Nephron (organoid): ENCODE measurements at regions not wholly inside any gene's neighbourhood (a gene's known extent, or its start where the extent isn't known, plus 50 kb on each side); places are given as distances from the start of the nearest gene placed in this dataset.

ENCODE experiments used
- H3K27ac Mint-ChIP-seq, 3 experiments: 2 replicates each; pipeline ENCODE4 v1.8.0; 2020; ENCODE audit warnings: mixed read lengths in 3 of 3, mild to moderate bottlenecking in 2 of 3, moderate library complexity in 1 of 3
- H3K27me3 Mint-ChIP-seq: 2 replicates; pipeline ENCODE4 v1.8.0; 2021; ENCODE audit warnings: low read depth, mild to moderate bottlenecking, moderate library complexity, mixed read lengths
- H3K36me3 Mint-ChIP-seq: 2 replicates; pipeline ENCODE4 v1.8.0; 2020; ENCODE audit warnings: low read depth, mixed read lengths
- H3K4me1 Mint-ChIP-seq: 2 replicates; pipeline ENCODE4 v1.8.0; 2020; ENCODE audit warnings: mixed read lengths
- H3K4me3 Mint-ChIP-seq, 3 experiments: 2 replicates each; pipeline ENCODE4 v1.8.0; 2020; ENCODE audit warnings: mild to moderate bottlenecking in 3 of 3, mixed read lengths in 3 of 3, moderate library complexity in 2 of 3
- H3K9me3 Mint-ChIP-seq: 2 replicates; pipeline ENCODE4 v1.8.0; 2020; ENCODE audit warnings: mixed read lengths
- TF ChIP-seq, protein P1 (sequence below), 3 experiments: fragments of 200-600 bp; sonication (generic); IDR thresholded peaks; one replicate each; pipeline ENCODE4 v1.5.0; 2021; ENCODE audit warnings: antibody characterized with exemption in 3 of 3; ENCODE audit not compliant: unreplicated experiment in 3 of 3

- no peaks in the 10 kb centered on the region for H3K9me3 Mint-ChIP-seq
- H3K36me3 Mint-ChIP-seq = no peaks in the 10 kb centered on the region
- TF ChIP-seq, protein P1, sequence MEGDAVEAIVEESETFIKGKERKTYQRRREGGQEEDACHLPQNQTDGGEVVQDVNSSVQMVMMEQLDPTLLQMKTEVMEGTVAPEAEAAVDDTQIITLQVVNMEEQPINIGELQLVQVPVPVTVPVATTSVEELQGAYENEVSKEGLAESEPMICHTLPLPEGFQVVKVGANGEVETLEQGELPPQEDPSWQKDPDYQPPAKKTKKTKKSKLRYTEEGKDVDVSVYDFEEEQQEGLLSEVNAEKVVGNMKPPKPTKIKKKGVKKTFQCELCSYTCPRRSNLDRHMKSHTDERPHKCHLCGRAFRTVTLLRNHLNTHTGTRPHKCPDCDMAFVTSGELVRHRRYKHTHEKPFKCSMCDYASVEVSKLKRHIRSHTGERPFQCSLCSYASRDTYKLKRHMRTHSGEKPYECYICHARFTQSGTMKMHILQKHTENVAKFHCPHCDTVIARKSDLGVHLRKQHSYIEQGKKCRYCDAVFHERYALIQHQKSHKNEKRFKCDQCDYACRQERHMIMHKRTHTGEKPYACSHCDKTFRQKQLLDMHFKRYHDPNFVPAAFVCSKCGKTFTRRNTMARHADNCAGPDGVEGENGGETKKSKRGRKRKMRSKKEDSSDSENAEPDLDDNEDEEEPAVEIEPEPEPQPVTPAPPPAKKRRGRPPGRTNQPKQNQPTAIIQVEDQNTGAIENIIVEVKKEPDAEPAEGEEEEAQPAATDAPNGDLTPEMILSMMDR (IDR thresholded peaks at IDR 0.05; ENCODE audit: unreplicated experiment in 3 of 3) = no peak
- H3K27me3 Mint-ChIP-seq = peaks cover 8% of the 10 kb centered on the region
- peaks cover 36% of the 10 kb centered on the region for H3K4me1 Mint-ChIP-seq
- peak overlapping the region; percentile 54 to 85 (median 63) for H3K27ac Mint-ChIP-seq
- H3K4me3 Mint-ChIP-seq = no peak overlapping the region
Observed at GRCh38 chr6:88376768-88377387, 210.7 kb upstream of the CNR1 start.

GRCh38 chr6:88376197-88376596, 210.1 kb upstream of the CNR1 start:
- H3K4me1 Mint-ChIP-seq = peaks cover 33% of the 10 kb centered on the region
- H3K4me3 Mint-ChIP-seq = no peak overlapping the region
- peaks cover 8% of the 10 kb centered on the region for H3K27me3 Mint-ChIP-seq
- peak overlapping the region in 2 of 3 experiments; percentile 63 to 77 for H3K27ac Mint-ChIP-seq
- TF ChIP-seq, protein P1 (IDR thresholded peaks at IDR 0.05; ENCODE audit: unreplicated experiment in 3 of 3) = no peak
- no peaks in the 10 kb centered on the region for H3K9me3 Mint-ChIP-seq
- no peaks in the 10 kb centered on the region for H3K36me3 Mint-ChIP-seq

DNA sequence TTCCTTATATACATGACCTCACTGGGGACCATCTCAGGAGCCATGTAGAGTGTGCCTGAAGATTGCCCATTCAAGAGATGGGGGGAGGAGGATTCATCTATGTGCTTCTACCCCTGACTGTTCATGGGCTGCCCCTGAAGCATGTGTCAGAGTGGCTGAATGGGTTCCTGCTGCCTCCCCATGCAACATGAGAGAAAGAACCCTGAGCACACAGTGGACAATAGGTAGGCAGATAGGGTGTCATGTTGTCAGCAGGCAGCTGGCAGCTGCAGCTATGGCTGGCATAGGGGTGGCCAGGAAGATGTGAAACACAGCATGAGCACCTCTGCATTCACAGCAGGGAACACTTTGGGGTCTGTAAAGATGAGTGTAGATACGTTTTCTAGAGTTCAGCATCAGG, 208.4 kb upstream of the CNR1 start:
- no peaks in the 10 kb centered on the region for H3K9me3 Mint-ChIP-seq
- H3K4me1 Mint-ChIP-seq = peaks cover 18% of the 10 kb centered on the region

DNA sequence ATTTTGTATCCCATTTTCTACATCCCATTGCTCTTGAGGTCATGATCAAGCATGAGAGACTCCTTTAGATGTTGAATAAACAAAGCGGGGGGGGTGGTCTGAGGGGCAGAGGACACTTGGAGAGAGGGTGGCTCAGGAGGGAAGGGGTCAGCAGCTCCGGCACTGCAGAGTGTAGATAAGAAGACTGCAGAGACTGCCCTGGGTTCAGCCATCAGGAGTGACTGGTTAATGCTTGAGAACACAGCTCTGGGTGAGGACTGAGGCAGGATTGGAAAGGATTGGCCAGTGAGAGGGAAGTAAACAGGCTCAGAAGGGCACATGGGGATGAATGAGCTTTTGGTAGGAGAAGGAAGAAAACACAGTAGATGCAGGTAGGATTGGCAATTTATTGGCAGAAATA, 205.3 kb upstream of the CNR1 start:
- Mint-ChIP-seq H3K27me3 (no peaks in the 10 kb centered on the region), H3K27ac (no peak overlapping the region), H3K4me1 (peaks cover 5% of the 10 kb centered on the region), H3K36me3 (no peaks in the 10 kb centered on the region), H3K4me3 (no peak overlapping the region), H3K9me3 (no peaks in the 10 kb centered on the region)
- TF ChIP-seq, protein P1 (IDR thresholded peaks at IDR 0.05; ENCODE audit: unreplicated experiment in 3 of 3) = no peak

More for the DNA sequence above, 208.4 kb upstream of the CNR1 start:
- Mint-ChIP-seq H3K36me3 (no peaks in the 10 kb centered on the region), H3K27ac (no peak overlapping the region), H3K27me3 (peaks cover 2% of the 10 kb centered on the region), H3K4me3 (no peak overlapping the region)
- TF ChIP-seq, protein P1 (IDR thresholded peaks at IDR 0.05; ENCODE audit: unreplicated experiment in 3 of 3) = no peak

DNA sequence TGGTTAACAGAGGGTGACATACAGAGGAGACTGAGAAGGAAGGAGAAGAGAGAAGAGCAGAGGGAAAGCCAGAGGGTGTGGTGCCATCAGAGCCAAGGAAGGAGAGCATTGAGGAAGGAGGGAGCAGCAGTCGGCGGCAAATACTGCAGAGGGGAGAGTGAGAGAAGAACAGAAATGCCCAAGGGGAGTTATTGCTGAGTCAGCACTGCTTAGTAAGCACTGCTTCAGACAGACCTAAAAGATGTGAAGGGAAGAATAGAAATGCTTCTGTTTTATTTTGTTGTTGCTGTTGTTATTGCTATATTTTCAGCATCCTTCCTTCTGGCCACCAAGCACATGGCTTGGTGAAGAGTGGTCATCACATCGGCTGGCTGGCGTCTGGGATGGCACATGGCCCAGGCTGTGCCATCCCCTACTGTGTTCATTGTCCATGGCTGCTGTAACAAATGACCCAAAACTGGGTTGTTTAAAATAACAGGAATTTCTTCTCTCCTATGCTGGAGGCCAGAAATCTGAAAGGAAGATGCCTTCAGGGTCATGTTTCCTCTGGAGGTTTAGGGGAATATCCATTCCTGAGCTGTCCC, 204.1 kb upstream of the CNR1 start:
- TF ChIP-seq, protein P1 (IDR thresholded peaks at IDR 0.05; ENCODE audit: unreplicated experiment in 3 of 3) = no peak
- H3K27ac Mint-ChIP-seq = no peak overlapping the region
- H3K4me1 Mint-ChIP-seq = no peaks in the 10 kb centered on the region
- H3K36me3 Mint-ChIP-seq = no peaks in the 10 kb centered on the region
- no peak overlapping the region for H3K4me3 Mint-ChIP-seq
- H3K9me3 Mint-ChIP-seq = no peaks in the 10 kb centered on the region
- H3K27me3 Mint-ChIP-seq = no peaks in the 10 kb centered on the region

DNA sequence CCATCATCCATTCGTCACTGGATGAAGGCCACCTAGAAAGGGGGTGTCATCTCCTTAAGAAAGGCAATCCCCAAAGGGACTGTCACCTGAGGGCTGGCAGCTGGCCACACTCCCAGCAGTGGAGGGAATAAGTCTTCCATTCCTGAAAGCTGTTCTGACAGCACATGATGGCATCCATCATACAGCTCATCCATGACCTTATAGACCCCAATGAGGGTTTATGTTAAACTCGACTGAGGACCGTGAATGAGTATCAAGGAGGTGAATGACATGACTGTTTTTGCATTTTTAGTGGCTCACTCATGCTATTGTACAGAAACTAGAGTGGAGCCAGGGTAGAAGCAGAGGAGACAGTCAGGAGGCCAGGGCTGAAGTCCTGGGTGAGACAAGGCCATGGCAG, 203.1 kb upstream of the CNR1 start:
- Mint-ChIP-seq H3K27ac (no peak overlapping the region), H3K27me3 (no peaks in the 10 kb centered on the region), H3K4me3 (no peak overlapping the region), H3K36me3 (no peaks in the 10 kb centered on the region), H3K4me1 (no peaks in the 10 kb centered on the region), H3K9me3 (no peaks in the 10 kb centered on the region)
- TF ChIP-seq, protein P1 (IDR thresholded peaks at IDR 0.05; ENCODE audit: unreplicated experiment in 3 of 3) = no peak
